CD4-positive, alpha-beta memory T cell (primary cell): ENCODE measurements at regions not wholly inside any gene's neighbourhood (a gene's known extent, or its start where the extent isn't known, plus 50 kb on each side); places are given as distances from the start of the nearest gene placed in this dataset.

Experiments
- CTCF ChIA-PET: fragments of 350-600 bp; sonication (Branson Sonifier 250); formaldehyde crosslinking; loops from one replicate; lab custom pipeline; 2021; ENCODE audit warnings: inconsistent platforms; ENCODE audit not compliant: partially characterized antibody; lab: Charles Lee
- POLR2A ChIA-PET: fragments of 350-600 bp; sonication (Branson Sonifier 250); formaldehyde crosslinking; loops from one replicate; lab custom pipeline; 2021; ENCODE audit not compliant: partially characterized antibody; lab: Charles Lee
- DNase-seq, 5 donors: peaks; one replicate each; pipeline versions ENCODE4 v3.0.0 to v3.0.0-alpha.2; 2020 to 2022; ENCODE audit warnings: mixed read lengths in 1 of 5
- H3K27ac ChIP-seq: one replicate; pipeline ENCODE4 v1.7.0; 2013; ENCODE audit warnings: low read depth, low read length
- H3K27me3 ChIP-seq: 2 replicates; pipeline ENCODE4 v1.7.0; 2013; ENCODE audit warnings: mild to moderate bottlenecking, low read length, moderate library complexity; ENCODE audit not compliant: insufficient read depth
- H3K36me3 ChIP-seq: 2 replicates; pipeline ENCODE4 v1.7.0; 2013; ENCODE audit warnings: mild to moderate bottlenecking, low read length, moderate library complexity; ENCODE audit not compliant: insufficient read depth
- H3K4me1 ChIP-seq: 2 replicates; pipeline ENCODE4 v1.7.0; 2013; ENCODE audit warnings: mild to moderate bottlenecking, low read length, moderate library complexity; ENCODE audit not compliant: insufficient read depth
- H3K4me3 ChIP-seq, 2 donors: one replicate each; pipeline ENCODE4 v1.7.0; 2013; ENCODE audit warnings: low read length in 2 of 2, mild to moderate bottlenecking in 1 of 2
- H3K9me3 ChIP-seq, 2 donors: one replicate each; pipeline ENCODE4 v1.7.0; 2013; ENCODE audit warnings: low read length in 2 of 2, control low read depth in 1 of 2; ENCODE audit not compliant: control insufficient read depth in 1 of 2
- H3K27ac Mint-ChIP-seq, 7 donors: one replicate each; pipeline ENCODE4 v1.8.0; 2020 to 2021; ENCODE audit warnings: mixed read lengths in 7 of 7, mild to moderate bottlenecking in 6 of 7, inconsistent platforms in 3 of 7, moderate library complexity in 3 of 7
- H3K27me3 Mint-ChIP-seq, 2 donors: one replicate each; pipeline ENCODE4 v1.8.0; 2020 to 2021; ENCODE audit warnings: mixed read lengths in 2 of 2
- H3K36me3 Mint-ChIP-seq, 2 donors: one replicate each; pipeline ENCODE4 v1.8.0; 2020 to 2021; ENCODE audit warnings: mixed read lengths in 2 of 2, inconsistent platforms in 1 of 2, mild to moderate bottlenecking in 1 of 2
- H3K4me1 Mint-ChIP-seq, 4 donors: one replicate each; pipeline ENCODE4 v1.8.0; 2020 to 2021; ENCODE audit warnings: mixed read lengths in 4 of 4, mild to moderate bottlenecking in 1 of 4
- H3K4me3 Mint-ChIP-seq, 8 donors: one replicate each; pipeline ENCODE4 v1.8.0; 2020 to 2021; ENCODE audit warnings: mixed read lengths in 8 of 8, mild to moderate bottlenecking in 7 of 8, moderate library complexity in 6 of 8, inconsistent platforms in 3 of 8
- H3K9me3 Mint-ChIP-seq, 8 donors: one replicate each; pipeline ENCODE4 v1.8.0; 2020 to 2021; ENCODE audit warnings: mixed read lengths in 8 of 8, mild to moderate bottlenecking in 5 of 8, inconsistent platforms in 3 of 8, moderate library complexity in 1 of 8
- intact Hi-C: fragments of 100-400 bp; cut with micrococcal nuclease; formaldehyde crosslinking; loops from one replicate; pipeline ENCODE4 v1.15.1; 2023

- Histone ChIP-seq H3K27ac (no peak overlapping the region), H3K4me1 (no peaks in the 10 kb centered on the region), H3K27me3 (no peaks in the 10 kb centered on the region), H3K4me3 (no peak overlapping the region), H3K36me3 (no peaks in the 10 kb centered on the region), H3K9me3 (no peaks in the 10 kb centered on the region)
- no peak for DNase-seq
- Mint-ChIP-seq H3K4me1 (no peaks in the 10 kb centered on the region), H3K9me3 (peaks cover 0 to 6% (median 0%) of the 10 kb centered on the region in 8 donors), H3K4me3 (no peak overlapping the region), H3K27ac (no peak overlapping the region), H3K27me3 (peaks cover 4 to 6% of the 10 kb centered on the region in 2 donors), H3K36me3 (no peaks in the 10 kb centered on the region)
- ChIA-PET CTCF (no interaction called here), POLR2A (no interaction called here)
- intact Hi-C loops, result no loop called here
Observed at GRCh38 chr9:6098431-6098830, 83.0 kb upstream of the RANBP6 start.

GRCh38 chr9:6096821-6097220, 81.4 kb upstream of the RANBP6 start:
- CTCF ChIA-PET, result no interaction called here
- Mint-ChIP-seq H3K9me3 (peaks cover 0 to 6% (median 0%) of the 10 kb centered on the region in 8 donors), H3K27ac (no peak overlapping the region), H3K4me3 (no peak overlapping the region), H3K4me1 (no peaks in the 10 kb centered on the region), H3K36me3 (no peaks in the 10 kb centered on the region), H3K27me3 (peaks cover 6 to 7% of the 10 kb centered on the region in 2 donors)
- Histone ChIP-seq H3K4me1 (no peaks in the 10 kb centered on the region), H3K4me3 (no peak overlapping the region), H3K27me3 (no peaks in the 10 kb centered on the region), H3K36me3 (no peaks in the 10 kb centered on the region), H3K27ac (no peak overlapping the region), H3K9me3 (no peaks in the 10 kb centered on the region)
- POLR2A ChIA-PET, result no interaction called here
- intact Hi-C loops, result no loop called here
- no peak for DNase-seq

GRCh38 chr9:6090277-6091210, 75.1 kb upstream of the RANBP6 start:
- Histone ChIP-seq H3K9me3 (no peaks in the 10 kb centered on the region), H3K27ac (no peak overlapping the region), H3K4me3 (no peak overlapping the region), H3K4me1 (no peaks in the 10 kb centered on the region), H3K36me3 (no peaks in the 10 kb centered on the region), H3K27me3 (no peaks in the 10 kb centered on the region)
- Mint-ChIP-seq H3K4me3 (no peak overlapping the region), H3K27ac (peak overlapping the region in 1 of 7 donors; percentile 24), H3K9me3 (no peaks in the 10 kb centered on the region), H3K36me3 (no peaks in the 10 kb centered on the region), H3K4me1 (no peaks in the 10 kb centered on the region), H3K27me3 (peaks cover 2 to 5% of the 10 kb centered on the region in 2 donors)
- ChIA-PET POLR2A (no interaction called here), CTCF (no interaction called here)
- no peak for DNase-seq
- intact Hi-C loops, result no loop called here

GRCh38 chr9:6089300-6089699, 73.9 kb upstream of the RANBP6 start:
- ChIA-PET POLR2A (no interaction called here), CTCF (no interaction called here)
- H3K4me3 ChIP-seq, result no peak overlapping the region
- no peak overlapping the region for H3K27ac Mint-ChIP-seq
- no peaks in the 10 kb centered on the region for H3K36me3 Mint-ChIP-seq
- no peaks in the 10 kb centered on the region for H3K9me3 Mint-ChIP-seq
- H3K4me3 Mint-ChIP-seq, result no peak overlapping the region
- peaks cover 1 to 7% of the 10 kb centered on the region in 2 donors for H3K27me3 Mint-ChIP-seq
- no peaks in the 10 kb centered on the region for H3K36me3 ChIP-seq
- no peak overlapping the region for H3K27ac ChIP-seq
- no peak for DNase-seq
- no peaks in the 10 kb centered on the region for H3K4me1 Mint-ChIP-seq
- no peaks in the 10 kb centered on the region for H3K9me3 ChIP-seq
- intact Hi-C loops, result no loop called here
- no peaks in the 10 kb centered on the region for H3K27me3 ChIP-seq
- no peaks in the 10 kb centered on the region for H3K4me1 ChIP-seq

- intact Hi-C loops, result no loop called here
- Histone ChIP-seq H3K36me3 (no peaks in the 10 kb centered on the region), H3K27me3 (no peaks in the 10 kb centered on the region), H3K27ac (no peak overlapping the region), H3K4me3 (no peak overlapping the region), H3K9me3 (no peaks in the 10 kb centered on the region), H3K4me1 (no peaks in the 10 kb centered on the region)
- no peaks in the 10 kb centered on the region for H3K9me3 Mint-ChIP-seq
- CTCF ChIA-PET, result no interaction called here
- H3K27me3 Mint-ChIP-seq, result peaks cover 1 to 2% of the 10 kb centered on the region in 2 donors
- DNase-seq, result no peak
- H3K4me3 Mint-ChIP-seq, result no peak overlapping the region
- no peaks in the 10 kb centered on the region for H3K4me1 Mint-ChIP-seq
- POLR2A ChIA-PET, result no interaction called here
- no peaks in the 10 kb centered on the region for H3K36me3 Mint-ChIP-seq
- no peak overlapping the region for H3K27ac Mint-ChIP-seq
Observed at GRCh38 chr9:6086006-6086655, 70.7 kb upstream of the RANBP6 start.

- Histone ChIP-seq H3K27me3 (no peaks in the 10 kb centered on the region), H3K4me3 (peak overlapping the region; percentile 42 to 67), H3K4me1 (no peaks in the 10 kb centered on the region), H3K9me3 (no peaks in the 10 kb centered on the region), H3K36me3 (no peaks in the 10 kb centered on the region), H3K27ac (peak overlapping the region; percentile 33)
- no peaks in the 10 kb centered on the region for H3K36me3 Mint-ChIP-seq
- H3K27me3 Mint-ChIP-seq, result peaks cover 4 to 10% of the 10 kb centered on the region in 2 donors
- peak overlapping the region; percentile 89 to 95 (median 92) for H3K4me3 Mint-ChIP-seq
- ChIA-PET POLR2A (interaction anchor here (1.3 to 2.6 kb wide), 3 partner anchors 9 to 73 kb away, joined by 3 to 11 read pairs (median 5); no protein-coding TSS in a partner anchor), CTCF (no interaction called here)
- intact Hi-C loops, result no loop called here
- no peaks in the 10 kb centered on the region for H3K9me3 Mint-ChIP-seq
- peak overlapping the region; percentile 5 to 96 (median 95) for H3K27ac Mint-ChIP-seq
- H3K4me1 Mint-ChIP-seq, result peaks cover 0 to 11% (median 3%) of the 10 kb centered on the region in 4 donors
- DNase-seq, result peak; percentile 43 to 59 (median 49)
Observed at GRCh38 chr9:6080154-6080716, 64.8 kb upstream of the RANBP6 start.

GRCh38 chr9:6079386-6079785, 64.0 kb upstream of the RANBP6 start:
- ChIA-PET CTCF (no interaction called here), POLR2A (interaction anchor here (1.4 to 2.6 kb wide), 2 partner anchors 9 to 11 kb away, joined by 3 to 11 read pairs; no protein-coding TSS in a partner anchor)
- peak overlapping the region in 3 of 7 donors; percentile 74 to 95 (median 81) for H3K27ac Mint-ChIP-seq

More at GRCh38 chr9:6079386-6079785, 64.0 kb upstream of the RANBP6 start:
- no peaks in the 10 kb centered on the region for H3K9me3 Mint-ChIP-seq
- Histone ChIP-seq H3K27me3 (no peaks in the 10 kb centered on the region), H3K27ac (no peak overlapping the region), H3K4me1 (no peaks in the 10 kb centered on the region), H3K9me3 (no peaks in the 10 kb centered on the region), H3K4me3 (no peak overlapping the region), H3K36me3 (no peaks in the 10 kb centered on the region)
- peak overlapping the region in 7 of 8 donors; percentile 62 to 95 (median 93) for H3K4me3 Mint-ChIP-seq
- intact Hi-C loops, result no loop called here
- no peaks in the 10 kb centered on the region for H3K36me3 Mint-ChIP-seq
- no peak for DNase-seq
- H3K27me3 Mint-ChIP-seq, result peaks cover 2 to 10% of the 10 kb centered on the region in 2 donors
- H3K4me1 Mint-ChIP-seq, result peaks cover 0 to 11% (median 3%) of the 10 kb centered on the region in 4 donors
